Glomerular visceral epithelial cell (primary cell): ENCODE measurements at regions not wholly inside any gene's neighbourhood (a gene's known extent, or its start where the extent isn't known, plus 50 kb on each side); places are given as distances from the start of the nearest gene placed in this dataset.
A peak's percentile ranks its signal among the peaks of the same experiment; 100 is the strongest.

ENCODE experiments used
- DNase-seq: peaks from one replicate; pipeline ENCODE4 v3.0.0-alpha.2; 2016; ENCODE audit errors: extremely low spot score

DNA sequence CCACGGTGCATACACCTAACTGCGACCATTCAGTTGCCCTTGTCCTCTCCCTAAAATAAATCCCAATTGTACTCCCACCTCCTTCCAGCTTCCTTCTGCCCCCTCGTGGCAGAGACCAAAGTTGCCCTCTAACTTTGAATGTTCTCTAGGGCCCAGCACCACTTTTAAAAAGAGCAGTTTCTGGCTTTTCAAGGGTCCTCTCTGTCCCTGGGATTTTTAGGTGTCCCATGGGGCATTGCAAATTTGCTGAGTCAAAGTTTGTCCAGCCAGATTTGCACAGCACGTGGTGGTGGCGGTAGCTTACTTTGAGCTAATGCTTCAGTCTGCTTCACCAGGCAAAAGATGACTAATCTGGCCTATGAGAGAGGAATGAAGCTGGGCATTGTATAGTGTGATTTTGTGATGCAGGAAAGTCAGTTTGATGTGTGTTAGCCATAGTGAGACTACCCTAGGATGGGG, 100.2 kb downstream of the PERP start:
- DNase-seq = peak; percentile 19

DNA sequence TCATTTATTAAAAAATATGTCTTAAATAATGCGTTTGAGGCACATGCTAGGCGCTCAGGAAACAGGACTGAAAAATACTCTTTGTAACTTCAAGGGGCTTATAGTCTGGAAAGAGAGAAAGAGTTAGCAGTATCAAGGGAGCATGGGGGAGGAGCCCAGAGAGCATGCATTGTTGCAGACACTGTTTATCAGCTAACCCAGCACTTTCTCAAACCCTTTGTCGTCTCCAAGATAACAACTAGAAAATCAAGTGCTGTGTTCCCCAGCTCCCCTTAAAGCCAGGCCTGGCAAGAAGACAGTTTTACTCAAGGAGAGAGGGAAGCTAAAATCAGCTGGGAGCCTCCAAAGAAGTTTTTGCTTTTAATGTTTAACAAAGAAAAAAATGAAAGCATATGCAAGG, 98.4 kb downstream of the PERP start:
- DNase-seq = no peak

DNA sequence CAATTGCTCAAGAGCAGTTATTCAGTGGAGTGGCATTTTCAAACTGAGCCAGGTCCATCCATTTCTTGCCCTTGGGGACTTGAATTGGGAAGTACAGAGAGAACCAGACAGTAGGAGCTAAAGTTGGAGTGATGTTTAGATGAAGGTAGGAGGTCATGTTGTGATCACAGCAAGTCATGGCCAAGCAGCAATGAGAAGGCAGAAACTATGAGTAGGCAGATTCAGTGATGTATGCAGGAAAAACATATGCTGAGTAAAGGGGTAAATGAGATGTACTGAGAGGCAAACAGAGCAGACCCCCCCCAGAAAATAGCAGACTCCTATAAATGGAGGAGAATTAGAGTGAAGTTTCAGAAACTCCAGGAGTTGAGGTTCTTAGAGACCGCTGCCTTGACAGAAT, 95.8 kb downstream of the PERP start:
- no peak for DNase-seq

DNA sequence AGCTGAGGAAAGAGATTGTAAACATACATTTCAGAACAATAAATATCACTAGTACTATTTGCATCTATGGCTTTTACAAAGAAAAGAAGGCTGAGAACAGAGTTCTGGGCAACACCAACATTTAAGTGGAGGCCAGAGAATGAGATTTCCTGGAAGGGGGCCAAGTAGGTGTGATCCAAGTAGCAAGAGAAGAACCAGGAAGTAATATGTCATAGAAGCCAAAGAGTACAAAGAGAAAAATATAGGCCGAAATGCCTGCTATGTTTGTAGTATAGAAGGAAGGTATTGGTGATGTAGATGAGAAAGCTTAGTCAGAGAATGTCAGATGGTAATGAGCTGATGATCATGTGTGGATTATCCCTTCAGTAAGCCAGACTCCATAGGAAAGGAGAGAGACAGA, 94.5 kb downstream of the PERP start:
- no peak for DNase-seq

DNA sequence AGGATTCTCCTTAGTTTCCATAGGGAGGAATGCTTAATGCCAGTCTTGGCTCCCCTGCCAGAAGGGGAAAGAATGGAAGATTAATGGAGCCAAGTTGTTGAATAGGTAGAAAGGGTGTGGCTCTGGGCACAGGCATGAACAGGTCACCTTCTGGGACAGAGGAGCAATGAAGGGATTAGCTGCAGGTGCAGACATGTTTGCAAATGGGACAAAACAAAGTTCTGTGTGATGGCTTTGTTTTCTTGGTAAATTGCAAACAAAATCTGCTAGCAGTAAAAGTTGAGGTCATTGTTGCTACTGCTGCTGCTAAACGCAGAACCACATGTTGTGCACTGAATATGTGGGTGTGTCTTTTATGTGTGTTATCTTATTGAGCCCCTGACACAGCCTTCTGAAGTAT, 93.3 kb downstream of the PERP start:
- no peak for DNase-seq

DNA sequence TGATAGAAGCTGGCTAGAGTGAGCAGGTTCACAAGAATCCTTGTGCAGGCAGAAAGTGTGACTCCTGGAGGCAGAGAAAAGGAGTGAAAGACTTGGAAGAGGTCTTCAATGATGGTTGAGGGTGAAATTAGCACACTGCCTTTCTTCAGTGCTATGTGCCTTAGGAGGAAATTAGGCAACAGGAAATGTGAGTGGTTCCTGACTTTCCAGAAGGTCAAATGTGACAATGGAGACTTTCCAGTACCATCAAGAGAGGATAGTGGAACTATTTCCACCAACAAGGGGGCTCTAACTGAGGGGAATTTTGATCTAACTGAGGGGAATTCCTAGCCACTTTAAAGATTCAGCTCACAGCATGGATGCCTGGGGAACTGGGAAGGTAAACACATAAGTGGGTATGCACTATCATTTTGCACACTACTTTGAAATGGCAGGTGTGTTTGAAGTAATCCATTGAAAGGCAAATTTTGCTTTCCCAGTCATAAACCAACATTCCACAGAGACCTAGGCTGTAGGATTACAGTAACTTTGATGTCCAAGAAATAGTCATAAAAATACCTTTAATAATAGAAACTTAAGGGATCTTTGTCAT, 90.0 kb downstream of the PERP start:
- no peak for DNase-seq

DNA sequence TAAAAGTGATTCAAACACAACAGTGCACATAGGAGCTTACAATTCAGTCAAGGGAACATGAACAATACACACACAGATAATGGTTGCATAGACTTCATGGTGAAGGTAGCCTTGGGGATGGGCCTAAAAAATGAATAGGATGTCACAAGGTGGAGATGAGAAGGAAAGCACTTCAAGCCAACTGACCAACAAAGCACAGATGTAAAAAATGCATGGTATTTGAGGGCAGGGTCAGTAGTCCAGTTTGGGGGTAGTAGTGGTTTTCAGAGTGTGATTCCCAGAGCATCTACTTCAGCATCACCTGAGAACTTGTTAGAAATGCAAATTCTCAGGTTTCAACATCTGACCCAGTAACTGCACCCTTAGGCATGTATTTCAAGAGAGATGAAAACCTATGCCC, 88.9 kb downstream of the PERP start:
- no peak for DNase-seq

DNA sequence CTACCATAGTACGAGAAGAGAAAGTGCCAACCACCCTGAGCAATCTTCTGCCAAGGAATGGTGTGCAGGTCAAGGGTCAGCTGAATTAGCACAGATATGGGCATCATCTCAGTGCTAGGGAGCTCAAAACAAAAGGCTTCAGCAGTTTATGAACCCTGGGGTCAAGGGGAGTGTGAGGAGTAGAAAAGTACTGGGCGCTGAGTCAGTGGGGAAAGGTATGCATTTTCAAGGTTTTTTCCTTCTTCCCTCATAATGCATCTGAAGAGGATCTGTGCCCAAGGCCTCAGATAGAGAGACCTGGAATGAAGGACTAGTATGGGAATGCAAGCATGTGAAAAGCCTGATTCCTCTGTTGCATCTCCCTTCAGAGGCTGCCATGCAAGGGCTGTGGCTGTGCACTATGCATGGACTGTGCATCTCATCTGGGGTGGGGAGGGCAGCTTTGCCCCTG, 81.7 kb downstream of the PERP start:
- no peak for DNase-seq

DNA sequence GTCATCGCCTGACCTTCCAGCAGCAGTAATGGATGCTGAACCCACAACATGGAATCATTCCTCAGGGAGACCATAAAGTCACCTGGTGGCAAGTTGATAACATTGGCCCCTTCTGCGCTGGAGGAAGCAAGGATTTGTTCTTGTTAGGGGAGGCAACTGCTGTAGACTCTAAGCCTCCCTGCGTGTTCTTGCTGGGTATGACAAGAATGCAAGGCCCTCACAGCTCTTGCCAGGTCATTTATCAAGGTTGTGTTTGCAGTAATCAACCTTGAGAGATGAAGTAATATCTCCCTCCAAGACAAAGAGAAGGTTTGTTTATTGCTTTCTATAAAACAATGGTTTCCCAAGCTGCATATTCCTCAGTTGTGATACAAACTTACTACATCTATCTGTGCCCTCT, 80.9 kb downstream of the PERP start:
- no peak for DNase-seq

DNA sequence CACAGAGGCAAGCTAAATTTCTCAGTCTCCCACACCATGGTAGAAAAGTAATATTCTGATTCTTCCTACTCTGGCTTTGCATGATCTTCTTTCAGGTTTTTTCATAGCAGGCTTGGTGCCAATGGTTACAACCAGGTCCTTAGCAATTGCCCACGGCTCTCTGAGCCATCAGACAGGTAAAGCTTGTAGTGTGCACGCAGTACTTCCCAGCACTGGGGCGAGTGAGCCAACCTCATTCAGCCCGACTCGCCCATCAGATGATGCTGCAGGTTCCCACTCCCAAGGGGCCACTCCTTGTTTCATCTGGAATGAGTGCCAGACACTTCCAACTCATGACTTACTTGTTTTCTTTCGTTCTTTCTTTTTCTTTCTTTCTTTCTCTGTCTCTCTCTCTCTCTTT, 78.3 kb downstream of the PERP start:
- no peak for DNase-seq

DNA sequence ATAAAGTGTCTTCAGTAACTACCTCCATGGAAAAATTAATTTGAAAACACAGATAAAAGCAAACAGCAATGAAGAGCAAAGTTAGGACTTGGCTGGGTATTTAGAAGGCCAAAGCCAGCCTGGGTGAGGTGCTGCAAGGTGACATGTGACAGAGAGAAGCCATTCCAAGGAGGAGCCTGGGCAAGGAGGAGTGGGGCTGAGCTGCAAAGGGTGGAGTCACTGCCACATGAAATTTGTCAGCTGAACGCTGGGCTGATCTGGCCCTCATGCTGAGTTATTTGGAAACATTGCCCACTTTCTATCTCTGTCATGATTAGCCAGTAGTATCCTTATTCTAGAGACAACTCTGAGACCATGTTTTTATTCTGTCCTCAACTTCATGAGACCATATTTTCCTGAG, 76.3 kb downstream of the PERP start:
- DNase-seq = no peak

DNA sequence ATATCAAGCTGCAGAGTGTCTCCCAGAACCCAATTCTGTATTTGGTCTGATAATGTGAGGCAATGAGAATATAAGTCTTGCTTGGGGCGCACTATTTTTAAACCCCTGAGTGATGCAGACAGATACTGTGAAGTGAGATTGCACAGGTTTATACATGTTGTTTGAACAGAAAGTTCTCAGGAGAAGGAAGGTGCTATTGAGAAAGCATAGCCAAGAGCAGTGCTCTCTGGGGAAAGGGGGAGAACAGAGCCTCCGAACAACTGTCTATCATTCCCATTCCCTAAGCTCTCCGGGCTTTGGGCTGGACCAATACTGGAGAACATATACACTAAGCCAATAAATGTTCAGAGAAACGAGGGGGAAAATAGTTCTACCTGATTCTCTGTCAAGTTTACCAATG, 75.8 kb downstream of the PERP start:
- no peak for DNase-seq

DNA sequence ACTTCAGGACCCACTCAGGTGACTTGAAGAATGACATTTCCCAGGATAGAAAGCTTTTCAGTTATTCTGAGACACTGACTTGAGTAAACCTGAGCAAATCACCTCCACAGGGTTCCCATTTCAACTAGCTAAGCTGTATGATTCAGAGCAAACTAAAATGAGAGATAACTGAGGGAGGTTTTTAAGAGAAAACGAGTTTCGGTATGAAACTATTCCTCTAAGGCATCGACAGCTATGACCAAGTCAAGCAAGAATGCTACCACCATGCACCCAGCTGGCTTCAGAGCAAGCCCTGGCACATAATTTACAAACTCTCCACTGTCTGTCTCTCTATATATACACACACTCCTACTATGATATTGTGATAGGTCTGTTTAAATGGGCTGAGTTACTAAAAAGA, 75.4 kb downstream of the PERP start:
- DNase-seq = no peak

DNA sequence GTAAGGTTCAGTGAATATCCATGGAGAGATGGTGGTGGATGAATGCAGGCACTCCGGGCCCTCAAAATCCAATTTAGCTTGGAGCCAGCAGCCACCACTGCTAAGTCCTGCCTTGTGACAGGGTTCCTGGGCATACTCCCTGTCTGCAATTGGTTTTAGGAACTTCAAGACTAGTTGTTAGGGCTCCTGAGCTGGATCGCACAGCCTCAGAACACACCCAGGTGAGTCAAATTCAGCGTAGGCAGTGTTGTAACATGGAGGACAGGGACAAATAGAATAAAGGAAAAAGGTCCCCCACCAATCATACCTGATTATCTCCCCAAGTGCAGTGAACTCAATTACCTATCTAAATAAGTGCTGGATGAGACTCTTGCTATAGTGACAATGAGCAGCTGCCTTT, 74.6 kb downstream of the PERP start:
- DNase-seq = no peak

DNA sequence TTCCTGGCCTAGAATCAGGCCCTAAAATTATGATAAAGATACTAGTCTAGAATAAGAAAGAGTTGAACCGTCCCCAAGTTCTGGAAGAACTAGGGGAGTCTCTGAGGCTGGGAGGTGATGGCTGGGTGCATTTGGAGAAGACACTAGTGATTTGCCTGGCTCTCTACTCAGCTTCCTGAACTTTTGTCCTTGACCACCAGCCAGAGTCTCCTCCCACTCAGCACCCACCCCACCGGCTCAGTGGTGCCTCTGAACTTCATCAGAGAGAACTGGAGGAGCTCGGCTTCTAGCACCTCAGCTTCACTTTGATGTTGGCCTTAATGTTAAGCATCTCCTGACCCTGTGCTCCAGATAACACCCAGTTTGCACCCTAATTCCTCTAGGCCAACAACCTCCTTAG, 73.0 kb downstream of the PERP start:
- no peak for DNase-seq

DNA sequence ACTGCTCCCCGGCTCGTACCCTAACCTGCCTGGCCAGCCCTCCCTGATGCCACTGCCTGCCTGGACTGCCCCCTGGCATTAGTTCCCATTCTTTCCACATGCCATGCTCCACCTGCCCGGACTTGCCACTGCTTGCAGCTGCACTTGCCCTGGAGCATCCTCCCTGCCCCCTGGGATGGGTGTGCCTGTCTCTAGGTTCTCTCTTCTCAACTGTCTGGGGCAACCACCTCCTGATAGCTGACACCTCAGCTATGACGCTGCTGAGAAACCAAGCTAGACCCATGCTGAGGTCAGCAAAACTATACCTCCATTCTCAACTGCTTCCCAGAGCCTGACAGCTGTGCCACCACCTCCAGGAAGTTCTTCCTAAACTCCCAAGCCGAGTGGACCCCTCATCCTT, 72.1 kb downstream of the PERP start:
- DNase-seq = peak; percentile 4

DNA sequence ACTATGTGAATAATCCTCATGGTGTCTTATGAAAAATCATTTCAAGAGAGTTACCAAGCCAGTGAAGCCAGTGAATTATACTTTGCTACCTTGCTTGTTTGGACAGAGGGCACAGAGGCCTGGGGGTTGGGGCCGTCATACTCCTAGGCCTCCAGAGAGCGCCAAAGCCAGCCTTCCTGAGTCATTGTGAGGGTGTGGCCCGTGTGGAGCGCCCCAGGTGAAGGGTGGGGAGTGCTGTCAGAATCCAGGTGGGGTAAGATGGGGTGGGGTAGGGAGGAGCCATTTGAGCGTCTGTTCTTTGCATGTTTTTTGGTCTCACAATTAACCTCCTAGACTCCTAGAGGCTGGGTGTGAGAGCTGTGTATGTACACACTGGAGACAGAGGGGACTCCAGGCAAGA, 71.1 kb downstream of the PERP start:
- DNase-seq = no peak

DNA sequence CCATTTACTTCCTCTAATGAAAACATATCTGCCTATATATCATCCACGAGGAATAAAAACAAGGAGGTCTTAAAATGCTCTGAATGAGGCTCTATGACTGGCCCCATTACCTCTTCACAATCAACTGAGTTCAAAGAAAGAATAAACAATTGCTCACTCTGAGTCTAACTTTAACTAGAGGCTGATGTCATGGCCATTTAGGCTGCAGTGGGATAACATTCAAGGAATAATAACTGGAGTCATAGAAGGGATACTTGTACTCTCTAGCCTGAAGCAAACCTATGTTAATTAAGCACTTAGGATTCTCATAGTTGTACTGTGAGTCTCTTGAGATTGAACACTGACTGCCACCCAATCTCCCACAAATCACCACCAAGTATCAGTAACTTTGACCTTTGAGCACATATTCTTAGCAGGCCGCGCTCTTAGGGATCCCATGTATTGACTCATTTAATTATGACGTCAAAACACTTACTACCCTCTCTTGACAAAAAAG, 70.2 kb downstream of the PERP start:
- DNase-seq = no peak

DNA sequence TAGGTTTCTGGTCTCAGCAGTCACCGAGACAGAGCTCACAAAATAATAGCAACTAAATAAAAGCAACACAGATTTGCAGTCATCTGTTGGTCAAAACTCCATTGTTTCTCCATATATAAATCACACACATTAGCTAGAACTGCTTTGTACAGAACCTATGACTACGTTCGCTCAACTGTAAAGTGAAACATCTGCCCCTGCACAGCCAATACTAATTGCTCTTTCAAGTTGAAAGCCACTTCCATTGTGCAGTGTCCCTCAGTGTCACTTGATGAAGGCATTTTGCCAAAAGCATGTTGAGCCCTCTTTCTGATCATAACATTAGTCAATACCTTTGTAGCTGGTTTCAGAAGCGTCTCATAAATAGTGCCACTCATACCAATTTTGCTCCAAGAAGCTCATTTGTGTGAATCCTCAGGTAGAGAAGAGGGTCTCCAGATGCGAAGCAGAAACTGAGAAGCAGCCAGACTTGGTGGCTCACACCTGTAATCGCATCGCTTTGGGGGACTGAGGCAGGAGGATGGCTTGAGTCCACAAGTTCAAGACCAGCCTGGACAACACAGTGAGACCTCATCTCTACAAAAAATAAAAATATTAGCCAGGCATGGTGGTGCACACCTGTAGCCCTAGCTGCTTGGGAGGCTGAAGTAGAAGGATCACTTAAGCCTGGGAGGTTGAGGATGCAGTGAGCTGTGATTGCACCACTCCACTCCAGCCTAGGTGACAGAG, 68.9 kb downstream of the PERP start:
- DNase-seq = no peak
